Dedifferentiated amniotic fluid mesenchymal stem cell (primary cell): ENCODE measurements at regions not wholly inside any gene's neighbourhood (a gene's known extent, or its start where the extent isn't known, plus 50 kb on each side); places are given as distances from the start of the nearest gene placed in this dataset.

Experiments
- DNase-seq: peaks from one replicate; pipeline ENCODE4 v3.0.0-alpha.2; 2016; ENCODE audit errors: extremely low spot score

DNA sequence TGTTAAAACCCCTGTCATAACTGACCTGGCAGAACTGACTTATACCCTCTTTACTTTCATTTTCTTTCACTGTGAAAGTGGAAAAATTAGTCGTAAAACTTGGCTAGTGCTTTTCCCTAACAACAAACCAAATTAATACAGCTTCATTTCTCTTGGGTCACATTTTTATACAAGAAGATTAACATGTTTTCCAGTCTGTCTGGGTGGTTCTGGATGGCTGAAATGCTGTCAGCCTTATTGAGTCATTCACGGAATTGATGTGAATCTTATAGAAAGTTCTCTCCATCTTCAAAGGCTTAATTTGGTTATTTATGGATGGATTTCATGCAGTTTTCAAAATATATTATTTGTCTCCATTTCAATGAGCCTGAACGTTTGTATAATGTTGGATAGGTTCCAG lies 440.0 kb downstream of the KCTD12 start:
- DNase-seq = no peak

DNA sequence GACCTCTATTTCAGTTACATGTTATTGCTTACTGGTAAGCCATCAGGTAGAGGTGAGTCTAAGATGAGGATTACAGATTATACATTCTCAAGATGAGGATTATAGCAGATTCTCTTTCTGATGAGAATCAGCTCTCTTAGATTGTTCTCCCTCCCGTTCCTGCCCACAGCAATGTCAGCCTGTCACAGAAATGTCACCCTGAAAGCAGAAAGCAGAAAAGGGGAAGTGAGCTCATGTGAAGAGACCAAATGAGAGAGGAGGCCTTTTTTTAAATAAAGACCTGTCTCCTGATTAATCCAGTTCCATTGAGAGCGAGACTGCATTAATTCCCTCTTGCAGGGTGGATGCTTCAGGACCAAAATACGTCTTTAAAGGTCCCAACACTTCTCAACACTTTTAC lies 445.6 kb downstream of the KCTD12 start:
- no peak for DNase-seq

GRCh38 chr13:76439546-76439945 lies 446.7 kb downstream of the KCTD12 start:
- DNase-seq = no peak

DNA sequence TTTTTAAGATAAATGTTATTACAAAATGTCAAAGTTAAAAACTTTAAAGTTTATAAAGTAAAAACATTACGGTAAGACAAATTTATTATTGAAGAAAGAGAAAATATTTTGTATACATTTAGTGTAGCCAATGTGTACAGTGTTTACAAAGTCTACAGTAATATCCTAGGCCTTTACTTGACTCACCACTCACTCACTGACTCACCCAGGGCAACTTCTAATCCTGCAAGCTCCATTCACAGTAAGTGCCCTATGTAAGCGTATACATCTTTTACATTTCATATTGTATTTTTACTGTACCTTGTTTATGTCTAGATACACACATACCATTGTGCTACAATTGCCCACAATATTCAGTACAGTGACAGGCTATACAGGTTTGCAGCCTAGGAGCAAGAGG lies 448.2 kb downstream of the KCTD12 start:
- no peak for DNase-seq

DNA sequence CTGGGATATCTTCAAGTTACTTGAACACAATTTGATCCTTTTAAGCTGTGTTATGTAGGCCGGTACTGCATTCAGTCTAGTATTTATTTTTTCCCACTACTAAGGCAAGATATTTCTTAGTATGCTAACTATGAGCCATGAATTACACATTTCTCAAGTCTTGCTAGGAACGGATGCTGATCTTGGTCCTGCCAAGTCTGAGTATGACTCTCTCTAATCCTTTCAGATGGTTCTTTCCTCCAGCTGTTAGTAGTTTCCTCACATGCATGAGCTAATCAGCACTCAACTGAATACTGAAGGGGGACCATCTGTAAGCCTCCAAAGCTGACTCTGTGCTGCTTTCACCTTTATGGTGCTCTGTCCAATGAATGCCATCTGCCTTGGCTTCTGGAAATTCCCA lies 460.3 kb downstream of the KCTD12 start:
- DNase-seq = peak; percentile 91

DNA sequence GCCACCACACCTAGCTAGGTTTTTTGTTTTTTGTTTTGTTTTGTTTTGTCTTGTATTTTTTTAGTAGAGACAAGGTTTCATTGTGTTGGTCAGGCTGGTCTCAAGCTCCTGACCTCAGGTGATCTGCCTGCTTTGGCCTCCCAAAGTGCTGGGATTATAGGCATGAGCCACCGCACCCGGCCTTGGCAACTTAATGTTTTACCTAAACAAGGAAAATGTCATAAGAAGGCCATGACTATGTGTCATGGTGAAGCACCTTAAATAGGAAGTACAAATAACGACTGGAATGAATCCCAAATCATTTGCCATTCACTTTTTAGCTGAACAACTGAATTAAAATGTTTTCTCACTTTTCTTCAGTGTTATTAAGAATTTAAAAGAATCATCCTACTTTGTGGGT lies 465.2 kb downstream of the KCTD12 start:
- no peak for DNase-seq

- no peak for DNase-seq
Measured at GRCh38 chr13:76418404-76418803, 467.8 kb downstream of the KCTD12 start.

DNA sequence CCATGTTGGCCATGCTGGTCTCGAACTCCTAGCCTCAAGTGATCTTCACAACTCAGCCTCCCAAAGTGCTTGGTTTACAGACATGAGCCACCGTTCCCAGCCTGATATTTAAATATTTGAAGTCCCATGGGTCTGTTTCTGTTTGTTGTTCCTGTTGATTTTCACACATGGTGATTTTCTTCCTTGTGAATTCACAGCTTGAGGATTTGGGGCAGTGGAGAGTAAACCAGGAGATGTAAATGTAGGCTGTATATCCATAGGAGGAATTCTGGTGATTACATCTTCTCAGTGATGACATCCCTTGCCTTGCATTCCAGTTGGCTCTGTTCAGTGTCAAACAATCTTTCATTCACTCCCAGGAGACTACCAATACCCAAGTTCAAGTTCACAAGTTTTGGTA lies 471.9 kb downstream of the KCTD12 start:
- DNase-seq = no peak

DNA sequence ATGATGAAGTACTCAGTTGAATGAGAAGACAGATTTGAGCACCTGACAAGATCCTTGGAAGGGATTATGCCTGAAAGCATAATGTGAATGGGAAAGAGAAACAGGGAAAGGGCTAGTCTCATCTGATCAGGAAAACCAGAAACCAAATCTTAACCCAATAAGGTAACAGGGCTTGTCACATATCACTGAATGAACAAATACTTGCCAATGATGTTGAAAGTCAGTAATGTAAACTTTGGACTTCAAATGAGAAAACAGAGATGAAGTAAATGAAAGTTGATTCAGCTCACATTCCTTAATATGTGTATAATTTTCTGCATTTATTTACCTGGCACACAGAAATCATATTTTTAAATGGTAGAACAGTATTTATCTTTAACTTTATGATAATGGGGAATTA lies 480.0 kb downstream of the KCTD12 start:
- DNase-seq = no peak

DNA sequence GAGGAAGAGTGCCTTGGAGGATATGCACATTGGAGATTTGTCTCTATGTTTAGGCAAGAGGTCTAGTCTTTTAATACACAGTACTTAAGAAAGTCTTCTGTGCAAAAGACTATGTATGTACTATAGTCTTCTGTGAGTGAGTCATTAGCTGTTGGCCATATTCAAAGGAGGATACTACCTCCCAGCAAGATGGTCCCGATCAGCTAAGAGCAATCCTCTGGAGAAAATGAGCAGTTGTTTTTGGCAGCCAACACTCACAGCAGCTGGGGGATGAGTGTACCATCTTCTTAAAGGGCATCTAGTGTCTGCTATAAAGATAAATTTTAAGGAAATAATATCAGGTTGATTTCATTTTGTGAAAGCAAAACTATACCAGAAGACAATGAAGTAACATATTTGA lies 487.8 kb downstream of the KCTD12 start:
- no peak for DNase-seq

- no peak for DNase-seq
Measured at GRCh38 chr13:76397413-76397812, 488.8 kb downstream of the KCTD12 start.

GRCh38 chr13:76389321-76389720 lies 496.9 kb downstream of the KCTD12 start:
- no peak for DNase-seq

- DNase-seq = no peak
Measured at GRCh38 chr13:76387566-76387965, 498.6 kb downstream of the KCTD12 start.

- no peak for DNase-seq
Measured at GRCh38 chr13:76386321-76386720, 499.9 kb downstream of the KCTD12 start.

GRCh38 chr13:76385586-76385985 lies 500.6 kb downstream of the KCTD12 start:
- no peak for DNase-seq

DNA sequence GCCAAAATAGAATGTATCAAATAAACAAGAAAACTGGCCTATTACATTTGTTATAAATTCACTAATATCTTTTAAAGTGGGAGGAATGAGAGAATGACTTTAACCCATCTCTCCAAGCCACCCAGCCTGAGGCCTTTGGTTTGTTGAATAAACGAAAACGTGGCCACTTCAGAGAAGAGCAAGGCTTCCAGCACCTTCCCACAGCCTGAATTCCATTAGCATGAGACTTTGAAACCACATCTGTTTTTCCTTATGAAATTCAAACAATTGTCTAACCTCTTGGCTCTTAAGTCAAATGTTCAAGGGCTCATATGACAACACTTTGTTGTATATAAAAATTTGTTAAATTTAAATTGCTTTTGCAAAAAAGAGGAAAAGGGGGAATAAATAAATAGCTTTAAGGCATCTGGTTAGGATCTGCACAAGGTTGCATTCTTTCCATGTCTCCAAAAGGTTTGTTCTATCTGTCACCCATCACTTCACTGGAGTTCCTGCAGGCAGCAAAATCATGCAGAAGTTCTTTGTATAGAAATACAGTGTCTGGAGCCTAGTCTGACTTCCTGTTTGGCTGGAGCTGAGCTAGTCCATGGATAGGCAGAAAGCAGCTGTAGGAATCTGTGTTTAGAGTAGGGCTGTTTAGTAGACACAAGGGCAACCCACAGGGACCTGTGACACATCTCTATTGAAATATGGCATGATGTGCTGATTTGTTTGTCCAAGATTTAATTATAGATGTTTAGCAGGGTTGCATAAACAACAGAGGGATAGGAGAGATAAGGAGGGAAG lies 502.3 kb downstream of the KCTD12 start:
- peak; percentile 89 for DNase-seq

- no peak for DNase-seq
Measured at GRCh38 chr13:76380446-76381065, 505.6 kb downstream of the KCTD12 start.

- no peak for DNase-seq
Measured at GRCh38 chr13:76379341-76380105, 506.7 kb downstream of the KCTD12 start.

DNA sequence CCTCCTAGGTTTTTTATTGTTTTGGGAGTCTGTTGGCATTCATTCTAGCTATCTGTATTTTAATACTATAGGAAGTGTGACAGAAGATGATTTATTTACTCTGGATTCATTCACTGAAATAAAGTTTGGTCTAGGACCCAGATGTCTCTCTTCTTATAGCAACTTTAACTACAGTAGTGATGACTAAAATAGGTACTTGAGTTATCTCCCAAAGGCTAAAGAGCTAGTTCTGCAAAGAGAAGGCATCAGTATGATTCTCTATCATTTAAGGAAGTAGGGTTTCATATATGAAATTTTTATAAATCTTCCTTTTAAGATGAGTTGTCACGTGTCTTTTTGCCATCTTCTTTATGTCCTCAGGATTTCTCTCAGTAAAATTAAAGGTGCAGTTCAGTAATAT lies 507.4 kb downstream of the KCTD12 start:
- no peak for DNase-seq

DNA sequence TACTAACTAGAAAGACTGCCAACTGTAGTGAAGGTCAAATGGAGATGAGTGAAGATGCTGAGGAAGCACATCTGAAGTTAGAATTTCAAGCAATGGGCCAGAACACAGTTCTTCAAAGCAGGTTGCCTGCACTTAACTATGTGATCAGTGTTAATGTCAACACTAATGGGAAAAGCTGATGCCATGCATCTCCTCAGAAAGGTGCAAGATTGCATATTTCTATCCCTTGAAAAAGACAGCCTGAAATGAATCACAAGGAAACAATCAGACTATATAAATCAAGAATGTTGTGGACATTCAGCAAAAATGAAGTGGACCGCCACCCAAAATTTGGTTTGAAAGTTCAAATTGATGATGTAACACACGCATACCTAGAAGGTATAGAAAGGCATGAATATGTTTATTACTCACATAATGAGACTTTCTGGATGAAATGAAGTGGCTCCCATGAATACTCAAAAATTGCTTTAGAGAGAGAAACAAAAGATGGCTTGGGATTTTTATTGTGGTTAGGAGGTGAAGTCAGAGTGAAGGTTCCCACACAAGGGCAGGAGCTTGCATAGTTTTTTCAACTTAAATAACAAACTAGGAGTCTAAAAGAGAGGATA lies 522.4 kb downstream of the KCTD12 start:
- no peak for DNase-seq

- no peak for DNase-seq
Measured at GRCh38 chr13:76361868-76362267, 524.3 kb downstream of the KCTD12 start.

DNA sequence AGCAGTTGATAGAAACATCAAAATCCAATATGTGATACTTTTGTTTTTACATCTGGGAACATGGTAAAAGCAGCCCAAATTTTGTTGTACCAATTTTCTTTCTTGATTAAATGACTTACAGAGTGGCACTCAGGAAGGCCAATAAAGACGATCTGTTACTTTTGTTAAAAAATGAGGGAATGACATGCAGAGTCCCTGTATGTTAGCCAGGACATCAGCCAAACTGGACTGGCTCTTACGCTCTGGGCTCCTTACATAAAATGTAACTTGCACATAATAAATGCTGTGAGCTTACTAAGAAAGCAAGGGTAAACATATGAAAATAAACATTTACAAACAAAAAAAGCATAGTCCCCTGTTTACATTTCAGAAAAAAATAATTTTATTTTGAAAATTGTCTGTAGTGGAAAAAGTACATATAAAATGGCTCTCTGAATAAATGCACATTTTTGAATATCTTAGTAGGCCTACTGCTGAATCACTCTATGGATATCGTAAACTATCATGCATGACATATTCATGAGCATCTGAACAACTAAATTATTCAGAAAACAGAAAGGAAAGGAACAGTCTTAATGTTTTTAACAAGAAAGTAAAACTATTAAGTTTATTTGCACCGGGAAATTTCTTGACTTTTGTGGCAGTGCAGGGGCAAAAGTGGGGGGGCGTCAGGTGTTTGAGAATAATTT lies 534.5 kb downstream of the KCTD12 start:
- DNase-seq = no peak
